Umbilical cord (tissue), 1 donor: ENCODE measurements at regions not wholly inside any gene's neighbourhood (a gene's known extent, or its start where the extent isn't known, plus 50 kb on each side); places are given as distances from the start of the nearest gene placed in this dataset.
"Not testable (repeated sequence)": the region's sequence is repeated elsewhere in the genome, so short reads cannot be mapped to it uniquely, and the experiment has no call there.

Source experiments
- DNase-seq: peaks from one replicate; pipeline ENCODE4 v3.0.0-alpha.2; 2015; ENCODE audit warnings: low spot score

GRCh38 chr1:5638582-5638981 lies 353.6 kb downstream of the NPHP4 start:
- no peak for DNase-seq

GRCh38 chr1:5637171-5637570 lies 355.1 kb downstream of the NPHP4 start:
- DNase-seq = no peak

GRCh38 chr1:5634893-5635292 lies 357.3 kb downstream of the NPHP4 start:
- no peak for DNase-seq

- DNase-seq = no peak
These were observed 359.4 kb downstream of the NPHP4 start for GRCh38 chr1:5632814-5633213.

- DNase-seq = peak; percentile 13
These were observed 360.0 kb downstream of the NPHP4 start for GRCh38 chr1:5632224-5632623.

GRCh38 chr1:5628416-5628815 lies 363.8 kb downstream of the NPHP4 start:
- no peak for DNase-seq

GRCh38 chr1:5623399-5623798 lies 368.8 kb downstream of the NPHP4 start:
- no peak for DNase-seq

GRCh38 chr1:5622412-5622811 lies 369.8 kb downstream of the NPHP4 start:
- DNase-seq = no peak

- DNase-seq = no peak
These were observed 370.5 kb downstream of the NPHP4 start for GRCh38 chr1:5621692-5622091.

GRCh38 chr1:5620997-5621396 lies 371.2 kb downstream of the NPHP4 start:
- DNase-seq = peak; percentile 45

GRCh38 chr1:5620418-5620817 lies 371.8 kb downstream of the NPHP4 start:
- DNase-seq = no peak

- no peak for DNase-seq
These were observed 372.8 kb downstream of the NPHP4 start for GRCh38 chr1:5619469-5619868.

GRCh38 chr1:5617546-5617945 lies 374.7 kb downstream of the NPHP4 start:
- no peak for DNase-seq

- DNase-seq = no peak
These were observed 375.1 kb downstream of the NPHP4 start for GRCh38 chr1:5617179-5617520.

- no peak for DNase-seq
These were observed 375.7 kb downstream of the NPHP4 start for GRCh38 chr1:5616366-5617178.

- no peak for DNase-seq
These were observed 377.1 kb downstream of the NPHP4 start for GRCh38 chr1:5615076-5615475.

GRCh38 chr1:5613900-5614299 lies 378.3 kb downstream of the NPHP4 start:
- no peak for DNase-seq

- DNase-seq = no peak
These were observed 380.4 kb downstream of the NPHP4 start for GRCh38 chr1:5611851-5612250.

GRCh38 chr1:5611431-5611830 lies 380.8 kb downstream of the NPHP4 start:
- peak; percentile 29 for DNase-seq

- DNase-seq = no peak
These were observed 381.8 kb downstream of the NPHP4 start for GRCh38 chr1:5610432-5610831.

GRCh38 chr1:5603353-5604104 lies 388.7 kb downstream of the NPHP4 start:
- DNase-seq = no peak

GRCh38 chr1:5602718-5603117 lies 389.5 kb downstream of the NPHP4 start:
- not testable (repeated sequence) for DNase-seq

- no peak for DNase-seq
These were observed 390.7 kb downstream of the NPHP4 start for GRCh38 chr1:5601516-5601915.
